ENCODE measurements at regions not wholly inside any gene's neighbourhood (a gene's known extent, or its start where the extent isn't known, plus 50 kb on each side); places are given as distances from the start of the nearest gene placed in this dataset.

- H3K4me1 ChIP-seq (ENCODE audit: insufficient read depth, low read length), result no peaks in the 10 kb centered on the region
- no peak overlapping the region for H3K4me2 ChIP-seq (ENCODE audit: insufficient read depth, low read length)
- no peak overlapping the region for H3K4me3 ChIP-seq (ENCODE audit: low read depth in 1 of 2, low read length in 2 of 2)
- no peak overlapping the region for H2AFZ ChIP-seq (ENCODE audit: low read depth, low read length)
- H3K79me2 ChIP-seq (ENCODE audit: insufficient read depth, low read length), result no peaks in the 10 kb centered on the region
- DNase-seq, result no peak
- no peaks in the 10 kb centered on the region for H3K36me3 ChIP-seq (ENCODE audit: insufficient read depth, low read length)
- H3K27me3 ChIP-seq (ENCODE audit: insufficient read depth, low read length, poor library complexity), result no peaks in the 10 kb centered on the region
- H4K20me1 ChIP-seq (ENCODE audit: insufficient read depth, low read length), result no peaks in the 10 kb centered on the region
- TF ChIP-seq EZH2 (IDR thresholded peaks at IDR 0.05; ENCODE audit: borderline replicate concordance, low read depth, low read length, severe bottlenecking) (no peak), CTCF (IDR thresholded peaks at IDR 0.05; ENCODE audit: borderline replicate concordance, extremely low read depth, low read length, poor library complexity, severe bottlenecking) (no peak)
- no peaks in the 10 kb centered on the region for H3K9me3 ChIP-seq (ENCODE audit: insufficient read depth, low read length, severe bottlenecking)
- no peak for ATAC-seq (ENCODE audit: insufficient read depth, low read depth)
- H3K9ac ChIP-seq (ENCODE audit: low read depth, low read length), result no peak overlapping the region
- no peak overlapping the region for H3K27ac ChIP-seq (ENCODE audit: low read length)
These were observed 133.0 kb downstream of the KIF26A start for GRCh38 chr14:104271391-104271790.

- H3K9ac ChIP-seq (ENCODE audit: low read depth, low read length), result no peak overlapping the region
- DNase-seq (no peak), ATAC-seq (ENCODE audit: insufficient read depth, low read depth) (no peak)
- H3K9me3 ChIP-seq (ENCODE audit: insufficient read depth, low read length, severe bottlenecking), result no peaks in the 10 kb centered on the region
- no peak overlapping the region for H2AFZ ChIP-seq (ENCODE audit: low read depth, low read length)
- H3K4me2 ChIP-seq (ENCODE audit: insufficient read depth, low read length), result no peak overlapping the region
- 0 out of 2 replicates have a peak, but pooled peaks cover 2% of the 10 kb centered on the region for H4K20me1 ChIP-seq (ENCODE audit: insufficient read depth, low read length)
- H3K4me3 ChIP-seq (ENCODE audit: low read depth in 1 of 2, low read length in 2 of 2), result no peak overlapping the region
- no peaks in the 10 kb centered on the region for H3K79me2 ChIP-seq (ENCODE audit: insufficient read depth, low read length)
- no peaks in the 10 kb centered on the region for H3K36me3 ChIP-seq (ENCODE audit: insufficient read depth, low read length)
- H3K27ac ChIP-seq (ENCODE audit: low read length), result no peak overlapping the region
- no peaks in the 10 kb centered on the region for H3K27me3 ChIP-seq (ENCODE audit: insufficient read depth, low read length, poor library complexity)
- no peaks in the 10 kb centered on the region for H3K4me1 ChIP-seq (ENCODE audit: insufficient read depth, low read length)
- TF ChIP-seq EZH2 (IDR thresholded peaks at IDR 0.05; ENCODE audit: borderline replicate concordance, low read depth, low read length, severe bottlenecking) (no peak), CTCF (IDR thresholded peaks at IDR 0.05; ENCODE audit: borderline replicate concordance, extremely low read depth, low read length, poor library complexity, severe bottlenecking) (no peak)
These were observed 136.4 kb downstream of the KIF26A start for GRCh38 chr14:104274806-104275205.

GRCh38 chr14:104277416-104278213 is 139.2 kb downstream of the KIF26A start:
- Histone ChIP-seq H3K4me3 (ENCODE audit: low read depth in 1 of 2, low read length in 2 of 2) (no peak overlapping the region), H3K36me3 (ENCODE audit: insufficient read depth, low read length) (no peaks in the 10 kb centered on the region), H4K20me1 (ENCODE audit: insufficient read depth, low read length) (0 out of 2 replicates have a peak, but pooled peaks cover 2% of the 10 kb centered on the region), H3K9ac (ENCODE audit: low read depth, low read length) (no peak overlapping the region), H3K79me2 (ENCODE audit: insufficient read depth, low read length) (no peaks in the 10 kb centered on the region), H3K4me1 (ENCODE audit: insufficient read depth, low read length) (no peaks in the 10 kb centered on the region), H3K4me2 (ENCODE audit: insufficient read depth, low read length) (no peak overlapping the region), H3K27ac (ENCODE audit: low read length) (no peak overlapping the region), H3K27me3 (ENCODE audit: insufficient read depth, low read length, poor library complexity) (no peaks in the 10 kb centered on the region), H3K9me3 (ENCODE audit: insufficient read depth, low read length, severe bottlenecking) (no peaks in the 10 kb centered on the region), H2AFZ (ENCODE audit: low read depth, low read length) (no peak overlapping the region)
- ATAC-seq (ENCODE audit: insufficient read depth, low read depth) (no peak), DNase-seq (no peak)
- TF ChIP-seq EZH2 (IDR thresholded peaks at IDR 0.05; ENCODE audit: borderline replicate concordance, low read depth, low read length, severe bottlenecking) (no peak), CTCF (IDR thresholded peaks at IDR 0.05; ENCODE audit: borderline replicate concordance, extremely low read depth, low read length, poor library complexity, severe bottlenecking) (no peak)
